ENCODE measurements at regions not wholly inside any gene's neighbourhood (a gene's known extent, or its start where the extent isn't known, plus 50 kb on each side); places are given as distances from the start of the nearest gene placed in this dataset.

- Mint-ChIP-seq H3K27ac (ENCODE audit: unreplicated experiment) (no peak overlapping the region), H3K27me3 (ENCODE audit: insufficient read depth, unreplicated experiment) (no peaks in the 10 kb centered on the region), H3K9me3 (ENCODE audit: unreplicated experiment) (no peaks in the 10 kb centered on the region), H3K4me1 (ENCODE audit: low read depth, unreplicated experiment) (no peaks in the 10 kb centered on the region), H3K4me3 (ENCODE audit: unreplicated experiment) (no peak overlapping the region), H3K36me3 (ENCODE audit: insufficient read depth, unreplicated experiment) (no peaks in the 10 kb centered on the region)
- ChIA-PET POLR2A (interaction anchor here (0.5 to 3.3 kb wide), 6 partner anchors 11 to 924 kb away, joined by 3 to 37 read pairs (median 10); a partner anchor contains a TSS), CTCF (interaction anchor here (0.6 kb wide), 2 partner anchors 11 to 47 kb away, joined by 4 to 5 read pairs; no protein-coding TSS in a partner anchor)
- Histone ChIP-seq H3K27me3 (replicated peaks; ENCODE audit: control insufficient read depth, insufficient read depth, low read length) (no peaks in the 10 kb centered on the region), H3K36me3 (ENCODE audit: control insufficient read depth, insufficient read depth, low read length) (peaks cover 5% of the 10 kb centered on the region), H3K9me3 (no peaks in the 10 kb centered on the region), H3K4me1 (0 out of 2 replicates have a peak, but pooled peaks cover 8% of the 10 kb centered on the region), H3K4me3 (ENCODE audit: low read depth, low read length) (peak overlapping the region; percentile 55)
- TSS peak; percentile 90 for BruUV-seq (replicated peaks)
- TF ChIP-seq CTCF (IDR thresholded peaks at IDR 0.05; ENCODE audit: insufficient read depth in 1 of 2, low read depth in 1 of 2, low read length in 1 of 2, severe bottlenecking in 1 of 2, unreplicated experiment in 1 of 2), result no peak
- intact Hi-C loops (cut with micrococcal nuclease; ENCODE audit: unreplicated experiment), result no loop called here
- DNase-seq, result no peak
Observed at GRCh38 chr6:26223228-26223627, 136.0 kb downstream of the HFE start.

- no peak for TF ChIP-seq CTCF (IDR thresholded peaks at IDR 0.05; ENCODE audit: insufficient read depth in 1 of 2, low read depth in 1 of 2, low read length in 1 of 2, severe bottlenecking in 1 of 2, unreplicated experiment in 1 of 2)
- Histone ChIP-seq H3K36me3 (ENCODE audit: control insufficient read depth, insufficient read depth, low read length) (peaks cover 5% of the 10 kb centered on the region), H3K27me3 (replicated peaks; ENCODE audit: control insufficient read depth, insufficient read depth, low read length) (no peaks in the 10 kb centered on the region), H3K4me1 (0 out of 2 replicates have a peak, but pooled peaks cover 8% of the 10 kb centered on the region), H3K9me3 (no peaks in the 10 kb centered on the region), H3K4me3 (ENCODE audit: low read depth, low read length) (peak overlapping the region; percentile 55)
- H3K36me3 Mint-ChIP-seq (ENCODE audit: insufficient read depth, unreplicated experiment), result no peaks in the 10 kb centered on the region
- H3K9me3 Mint-ChIP-seq (ENCODE audit: unreplicated experiment), result no peaks in the 10 kb centered on the region
- POLR2A ChIA-PET, result interaction anchor here (0.7 to 3.3 kb wide), 7 partner anchors 10 to 923 kb away, joined by 3 to 37 read pairs (median 4); a partner anchor contains a TSS
- H3K27ac Mint-ChIP-seq (ENCODE audit: unreplicated experiment), result no peak overlapping the region
- H3K27me3 Mint-ChIP-seq (ENCODE audit: insufficient read depth, unreplicated experiment), result no peaks in the 10 kb centered on the region
- BruUV-seq (replicated peaks), result no TSS peak
- DNase-seq, result peak; percentile 63 to 69
- no peak overlapping the region for H3K4me3 Mint-ChIP-seq (ENCODE audit: unreplicated experiment)
- CTCF ChIA-PET, result no interaction called here
- H3K4me1 Mint-ChIP-seq (ENCODE audit: low read depth, unreplicated experiment), result no peaks in the 10 kb centered on the region
- intact Hi-C loops (cut with micrococcal nuclease; ENCODE audit: unreplicated experiment), result loop anchor here (1.0 kb wide), 1 partner anchor 27 kb away; a partner anchor contains a TSS
Observed at GRCh38 chr6:26223650-26224546, 136.7 kb downstream of the HFE start.

GRCh38 chr6:26224547-26224912 is 137.3 kb downstream of the HFE start:
- H3K9me3 ChIP-seq, result no peaks in the 10 kb centered on the region
- Mint-ChIP-seq H3K27ac (ENCODE audit: unreplicated experiment) (no peak overlapping the region), H3K27me3 (ENCODE audit: insufficient read depth, unreplicated experiment) (no peaks in the 10 kb centered on the region), H3K4me3 (ENCODE audit: unreplicated experiment) (no peak overlapping the region), H3K9me3 (ENCODE audit: unreplicated experiment) (no peaks in the 10 kb centered on the region), H3K36me3 (ENCODE audit: insufficient read depth, unreplicated experiment) (no peaks in the 10 kb centered on the region), H3K4me1 (ENCODE audit: low read depth, unreplicated experiment) (no peaks in the 10 kb centered on the region)
- no peak for TF ChIP-seq CTCF (IDR thresholded peaks at IDR 0.05; ENCODE audit: insufficient read depth in 1 of 2, low read depth in 1 of 2, low read length in 1 of 2, severe bottlenecking in 1 of 2, unreplicated experiment in 1 of 2)
- intact Hi-C loops (cut with micrococcal nuclease; ENCODE audit: unreplicated experiment), result loop anchor here (1.0 kb wide), 1 partner anchor 27 kb away; a partner anchor contains a TSS
- no peaks in the 10 kb centered on the region for H3K27me3 ChIP-seq (replicated peaks; ENCODE audit: control insufficient read depth, insufficient read depth, low read length)
- no peak for DNase-seq
- ChIA-PET CTCF (no interaction called here), POLR2A (interaction anchor here (0.7 to 3.3 kb wide), 6 partner anchors 9 to 65 kb away, joined by 3 to 37 read pairs (median 10); a partner anchor contains a TSS)
- peak overlapping the region; percentile 55 for H3K4me3 ChIP-seq (ENCODE audit: low read depth, low read length)
- BruUV-seq (replicated peaks), result TSS peak; percentile 85
- H3K36me3 ChIP-seq (ENCODE audit: control insufficient read depth, insufficient read depth, low read length), result peaks cover 5% of the 10 kb centered on the region
- 0 out of 2 replicates have a peak, but pooled peaks cover 8% of the 10 kb centered on the region for H3K4me1 ChIP-seq

Data from Caco-2 (cell line).